AG04450 (cell line): ENCODE measurements at regions not wholly inside any gene's neighbourhood (a gene's known extent, or its start where the extent isn't known, plus 50 kb on each side); places are given as distances from the start of the nearest gene placed in this dataset.

Source experiments
- CTCF ChIA-PET: fragments of 300-600, 350-600 bp; formaldehyde crosslinking; extraction: SDS; loops from one replicate; lab custom pipeline; 2022; ENCODE audit warnings: antibody characterized with exemption, inconsistent platforms; lab: Charles Lee
- POLR2A ChIA-PET: fragments of 350-600 bp; formaldehyde crosslinking; extraction: SDS; loops from one replicate; lab custom pipeline; 2021; ENCODE audit warnings: antibody characterized with exemption, inconsistent platforms; lab: Yijun Ruan, JAX
- DNase-seq: peaks from one replicate; pipeline ENCODE4 v3.0.0-alpha.2; 2011; ENCODE audit warnings: low read depth, low spot score
- H3K27ac ChIP-seq: one replicate; pipeline ENCODE4 v1.5.1; 2012; ENCODE audit warnings: low read depth, low read length, control low read depth
- H3K27me3 ChIP-seq: one replicate; pipeline ENCODE4 v1.6.0; 2012; ENCODE audit warnings: low read length; ENCODE audit not compliant: control insufficient read depth, insufficient read depth
- H3K4me3 ChIP-seq: 2 replicates; pipeline ENCODE4 v1.5.1; 2011; ENCODE audit warnings: mild to moderate bottlenecking, low read depth, low read length, control low read depth
- H3K9me3 ChIP-seq: 2 replicates; pipeline ENCODE4 v1.5.1; 2012; ENCODE audit warnings: low read length; ENCODE audit not compliant: control insufficient read depth, insufficient read depth
- CTCF ChIP-seq: IDR thresholded peaks from 2 replicates; pipeline ENCODE4 v1.5.1; 2011; ENCODE audit warnings: low read depth, low read length, control low read depth, inconsistent platforms

- CTCF ChIA-PET = no interaction called here
- no peak for TF ChIP-seq CTCF
- POLR2A ChIA-PET = no interaction called here
- no peak for DNase-seq
- Histone ChIP-seq H3K27me3 (no peaks in the 10 kb centered on the region), H3K9me3 (no peaks in the 10 kb centered on the region), H3K4me3 (no peak overlapping the region), H3K27ac (no peak overlapping the region)
Observed at GRCh38 chr4:126037231-126037630, 722.5 kb downstream of the FAT4 start.

- H3K9me3 ChIP-seq = no peaks in the 10 kb centered on the region
- CTCF ChIA-PET = no interaction called here
- no peaks in the 10 kb centered on the region for H3K27me3 ChIP-seq
- no peak for TF ChIP-seq CTCF
- POLR2A ChIA-PET = no interaction called here
- DNase-seq = no peak
- H3K27ac ChIP-seq = no peak overlapping the region
- H3K4me3 ChIP-seq = no peak overlapping the region
Observed at GRCh38 chr4:126038502-126039144, 723.9 kb downstream of the FAT4 start.

DNA sequence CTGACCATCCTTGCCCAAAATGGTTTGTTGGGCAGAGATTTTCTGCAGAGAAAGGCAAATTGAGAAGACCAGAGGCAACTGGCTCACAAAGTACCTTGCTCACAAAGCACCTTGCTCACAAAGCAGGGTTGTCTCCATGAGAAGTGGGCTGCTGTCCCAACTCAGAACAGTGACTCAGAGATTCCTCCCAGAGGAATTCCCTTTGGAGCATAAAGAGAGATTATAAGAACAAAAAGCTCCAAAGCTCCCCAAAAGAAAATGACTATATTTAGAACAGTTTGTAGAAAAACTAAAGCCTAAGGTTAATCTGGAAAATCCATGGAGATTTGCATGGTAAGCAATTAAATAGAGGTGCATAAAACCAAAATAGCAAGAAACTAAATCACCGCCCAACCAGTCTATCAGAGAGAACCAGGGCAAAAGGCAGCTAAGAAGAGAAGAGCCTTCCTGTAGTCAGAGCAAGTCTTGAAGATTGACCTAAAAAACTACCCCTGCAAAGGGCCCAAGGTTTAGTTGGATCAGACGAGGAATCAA is 731.4 kb downstream of the FAT4 start:
- Histone ChIP-seq H3K27me3 (no peaks in the 10 kb centered on the region), H3K4me3 (no peak overlapping the region), H3K27ac (no peak overlapping the region), H3K9me3 (no peaks in the 10 kb centered on the region)
- no peak for DNase-seq
- TF ChIP-seq CTCF = no peak
- ChIA-PET CTCF (no interaction called here), POLR2A (no interaction called here)

DNA sequence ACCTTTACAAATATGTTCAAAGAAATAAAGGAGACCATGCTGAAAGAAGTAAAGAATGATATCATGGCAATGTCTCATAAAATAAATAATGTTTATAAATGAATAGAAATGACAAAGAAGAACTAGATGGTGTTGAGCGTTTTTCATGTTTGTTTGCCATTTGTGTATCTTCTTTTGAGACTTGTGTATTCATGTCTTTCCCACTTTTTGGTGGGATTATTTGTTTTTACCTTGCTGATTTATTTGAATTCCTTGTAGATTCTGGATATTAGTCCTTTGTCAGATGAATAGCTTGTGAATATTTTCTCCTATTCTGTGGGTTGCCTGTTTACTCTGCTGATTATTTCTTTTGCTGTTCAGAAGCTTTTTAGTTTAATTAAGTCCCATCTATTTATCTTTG is 732.4 kb downstream of the FAT4 start:
- DNase-seq = no peak
- H3K9me3 ChIP-seq = no peaks in the 10 kb centered on the region
- CTCF ChIA-PET = no interaction called here
- TF ChIP-seq CTCF = no peak
- H3K27me3 ChIP-seq = no peaks in the 10 kb centered on the region
- POLR2A ChIA-PET = no interaction called here
- H3K4me3 ChIP-seq = no peak overlapping the region
- no peak overlapping the region for H3K27ac ChIP-seq

DNA sequence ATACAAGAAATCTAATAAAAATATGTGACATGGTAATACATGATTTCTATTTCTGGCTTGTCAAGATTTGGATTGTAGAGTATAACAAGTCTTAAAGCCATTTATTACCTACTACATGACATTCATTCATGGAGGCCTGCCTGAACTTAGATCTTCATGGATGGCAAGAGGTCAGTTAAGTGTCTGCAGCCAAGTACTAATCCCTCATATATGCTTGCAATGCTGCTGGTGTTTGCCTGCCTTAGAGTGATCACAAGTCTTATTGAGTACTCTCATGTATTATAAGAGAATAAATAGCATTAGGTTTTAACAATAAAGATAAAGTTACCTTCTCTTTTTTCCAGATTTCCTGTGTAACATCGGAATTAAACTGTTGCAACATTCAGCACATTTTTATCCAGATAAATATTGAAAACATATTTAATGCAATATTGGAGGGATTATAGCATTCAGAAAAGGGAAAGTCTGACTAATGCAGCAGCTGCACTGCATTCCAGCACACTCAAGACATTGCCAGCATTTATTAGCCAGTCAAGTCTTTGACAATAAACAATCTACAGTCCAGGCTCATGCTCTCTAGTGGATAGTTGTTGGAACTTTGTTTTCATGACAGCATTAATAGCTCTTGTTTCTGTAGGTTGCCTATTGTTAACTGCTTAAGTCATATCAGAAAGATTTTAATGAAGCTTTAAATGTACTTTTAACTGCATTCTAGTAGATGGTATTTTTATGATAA is 737.1 kb downstream of the FAT4 start:
- peak; percentile 65 for DNase-seq
- Histone ChIP-seq H3K27me3 (no peaks in the 10 kb centered on the region), H3K27ac (no peak overlapping the region), H3K4me3 (no peak overlapping the region), H3K9me3 (no peaks in the 10 kb centered on the region)
- POLR2A ChIA-PET = interaction anchor here (1.0 kb wide), 1 partner anchor 23 kb away, joined by 3 read pairs; no protein-coding TSS in a partner anchor
- peak; percentile 51 for TF ChIP-seq CTCF
- CTCF ChIA-PET = interaction anchor here (0.6 to 2.3 kb wide), 2 partner anchors 738 to 848 kb away, joined by 3 to 7 read pairs; no protein-coding TSS in a partner anchor
